Calu3 (cell line): ENCODE measurements at regions not wholly inside any gene's neighbourhood (a gene's known extent, or its start where the extent isn't known, plus 50 kb on each side); places are given as distances from the start of the nearest gene placed in this dataset.

Source experiments
- BruUV-seq: library from RNA; stranded (reverse); fragments of 400-500 nt; replicated peaks from 2 replicates; lab custom pipeline; 2021; lab: Mats Ljungman, UMichigan
- CTCF ChIA-PET: fragments of 300-600 bp; sonication (Branson Sonifier 250); formaldehyde crosslinking; loops from one replicate; lab custom pipeline; 2022; ENCODE audit warnings: antibody characterized with exemption; lab: Charles Lee
- DNase-seq: peaks from one replicate; pipeline ENCODE4 v3.0.0; 2022
- H3K27ac Mint-ChIP-seq: one replicate; pipeline ENCODE4 v1.8.0; 2022; ENCODE audit warnings: mixed read lengths; ENCODE audit not compliant: unreplicated experiment
- H3K27me3 Mint-ChIP-seq: one replicate; pipeline ENCODE4 v1.8.0; 2022; ENCODE audit warnings: mixed read lengths; ENCODE audit not compliant: unreplicated experiment
- H3K36me3 Mint-ChIP-seq: one replicate; pipeline ENCODE4 v1.8.0; 2022; ENCODE audit warnings: mild to moderate bottlenecking, moderate library complexity, mixed read lengths; ENCODE audit not compliant: insufficient read depth, unreplicated experiment
- H3K4me1 Mint-ChIP-seq: one replicate; pipeline ENCODE4 v1.8.0; 2022; ENCODE audit warnings: mild to moderate bottlenecking, low read depth, mixed read lengths; ENCODE audit not compliant: unreplicated experiment
- H3K4me3 Mint-ChIP-seq: one replicate; pipeline ENCODE4 v1.8.0; 2022; ENCODE audit warnings: mild to moderate bottlenecking, low read depth, moderate library complexity, mixed read lengths; ENCODE audit not compliant: unreplicated experiment
- H3K9me3 Mint-ChIP-seq: one replicate; pipeline ENCODE4 v1.8.0; 2022; ENCODE audit warnings: low read depth, mixed read lengths; ENCODE audit not compliant: unreplicated experiment
- CTCF ChIP-seq: fragments of 200-600 bp; IDR thresholded peaks from one replicate; pipeline ENCODE4 v1.8.0; 2022; ENCODE audit warnings: antibody characterized with exemption; ENCODE audit not compliant: unreplicated experiment
- intact Hi-C: fragments of 100-400 bp; cut with micrococcal nuclease; formaldehyde crosslinking; loops from one replicate; pipeline ENCODE4 v1.10.0; 2022; ENCODE audit not compliant: unreplicated experiment

DNA sequence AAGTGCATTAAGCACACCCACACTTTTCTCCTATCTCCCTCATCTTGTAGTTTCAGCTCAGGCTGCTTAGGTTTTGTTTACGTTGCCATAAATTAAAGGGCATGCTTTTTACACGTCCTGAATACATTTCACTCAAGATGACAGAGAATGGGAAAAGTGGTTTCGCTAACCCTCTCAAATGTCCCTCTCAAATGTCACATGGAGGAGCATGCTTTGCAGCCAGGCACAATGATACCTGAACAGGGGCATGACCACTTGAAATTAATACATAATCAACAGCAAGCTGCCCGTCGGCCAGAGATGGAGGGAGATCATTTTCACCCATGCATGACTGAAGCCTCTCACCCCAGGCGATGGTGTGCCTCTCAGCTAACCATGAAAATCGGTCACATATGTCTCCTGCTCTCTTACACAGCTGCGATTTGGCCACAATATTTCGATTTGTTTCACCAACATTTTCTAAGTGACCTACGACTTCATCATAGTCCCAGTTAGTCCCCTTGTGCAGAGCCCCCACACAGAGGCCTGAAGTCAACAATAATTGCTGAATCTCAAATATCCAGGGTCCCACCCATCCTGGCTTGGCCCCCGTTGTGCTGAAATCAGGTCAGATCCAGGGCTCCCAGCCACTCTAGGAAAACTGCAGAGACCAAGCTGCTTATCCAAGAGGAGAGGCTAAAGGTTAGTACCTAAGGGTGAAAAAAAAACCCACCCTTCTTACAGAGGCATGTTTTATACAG, 373.9 kb upstream of the NFE2L3 start:
- peaks cover 80% of the 10 kb centered on the region for H3K27me3 Mint-ChIP-seq
- H3K4me1 Mint-ChIP-seq: no peaks in the 10 kb centered on the region
- DNase-seq: no peak
- no peak overlapping the region for H3K27ac Mint-ChIP-seq
- H3K9me3 Mint-ChIP-seq: no peaks in the 10 kb centered on the region
- H3K36me3 Mint-ChIP-seq: no peaks in the 10 kb centered on the region
- intact Hi-C loops: no loop called here
- CTCF ChIA-PET: interaction anchor here (0.6 kb wide), 1 partner anchor 14 kb away, joined by 3 read pairs; no protein-coding TSS in a partner anchor
- H3K4me3 Mint-ChIP-seq: no peak overlapping the region
- no TSS peak for BruUV-seq
- no peak for TF ChIP-seq CTCF

DNA sequence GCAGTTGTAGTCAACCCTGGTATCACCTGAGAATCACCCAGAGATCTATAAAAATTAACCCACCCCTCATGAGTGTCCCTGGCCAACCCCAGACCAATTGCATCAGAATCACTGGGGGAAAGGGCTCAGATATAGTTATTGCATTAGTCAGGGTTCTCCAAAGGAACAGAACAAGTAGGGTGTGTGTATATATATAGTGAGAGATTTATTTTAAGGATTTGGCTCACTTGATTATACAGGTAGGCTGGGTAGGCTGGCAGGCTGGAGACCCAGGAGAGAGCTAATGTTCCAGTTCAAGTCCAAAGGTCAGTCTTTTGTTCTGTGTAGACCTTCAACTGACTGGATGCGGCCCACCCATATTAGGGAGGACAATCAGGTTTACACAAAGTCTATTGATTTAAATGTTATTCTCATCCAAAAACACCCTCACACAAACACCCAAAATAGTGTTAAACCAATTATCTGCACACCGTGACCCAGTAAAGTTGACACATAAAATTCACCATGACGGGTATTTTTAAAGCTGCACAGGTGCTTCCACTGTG, 372.9 kb upstream of the NFE2L3 start:
- H3K9me3 Mint-ChIP-seq: no peaks in the 10 kb centered on the region
- intact Hi-C loops: no loop called here
- H3K4me3 Mint-ChIP-seq: no peak overlapping the region
- CTCF ChIA-PET: no interaction called here
- no peaks in the 10 kb centered on the region for H3K36me3 Mint-ChIP-seq
- DNase-seq: no peak
- H3K27me3 Mint-ChIP-seq: peaks cover 80% of the 10 kb centered on the region
- no TSS peak for BruUV-seq
- no peak overlapping the region for H3K27ac Mint-ChIP-seq
- TF ChIP-seq CTCF: no peak
- no peaks in the 10 kb centered on the region for H3K4me1 Mint-ChIP-seq

DNA sequence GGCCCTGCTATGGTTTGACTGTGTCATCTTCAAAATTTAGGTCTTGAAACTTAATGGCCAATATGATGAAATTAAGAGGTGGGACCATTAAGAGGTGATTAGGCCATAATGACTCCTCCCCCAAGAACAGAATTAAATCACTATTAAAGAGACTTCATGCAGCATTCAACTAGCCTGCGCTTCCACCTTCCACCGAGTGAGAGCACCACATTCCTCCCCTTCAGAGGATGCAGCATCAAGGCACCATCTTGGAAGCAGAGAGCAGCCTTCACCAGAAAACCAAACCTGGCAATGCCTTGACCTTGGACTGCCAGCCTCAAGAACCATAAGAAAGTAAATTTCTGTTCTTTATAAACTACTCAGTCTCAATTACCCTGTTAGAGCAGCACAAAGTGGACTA, 371.1 kb upstream of the NFE2L3 start:
- Mint-ChIP-seq H3K27ac (no peak overlapping the region), H3K36me3 (no peaks in the 10 kb centered on the region), H3K27me3 (peaks cover 83% of the 10 kb centered on the region), H3K9me3 (no peaks in the 10 kb centered on the region), H3K4me3 (no peak overlapping the region), H3K4me1 (no peaks in the 10 kb centered on the region)
- DNase-seq: no peak
- BruUV-seq: no TSS peak
- TF ChIP-seq CTCF: no peak
- CTCF ChIA-PET: no interaction called here
- intact Hi-C loops: no loop called here

DNA sequence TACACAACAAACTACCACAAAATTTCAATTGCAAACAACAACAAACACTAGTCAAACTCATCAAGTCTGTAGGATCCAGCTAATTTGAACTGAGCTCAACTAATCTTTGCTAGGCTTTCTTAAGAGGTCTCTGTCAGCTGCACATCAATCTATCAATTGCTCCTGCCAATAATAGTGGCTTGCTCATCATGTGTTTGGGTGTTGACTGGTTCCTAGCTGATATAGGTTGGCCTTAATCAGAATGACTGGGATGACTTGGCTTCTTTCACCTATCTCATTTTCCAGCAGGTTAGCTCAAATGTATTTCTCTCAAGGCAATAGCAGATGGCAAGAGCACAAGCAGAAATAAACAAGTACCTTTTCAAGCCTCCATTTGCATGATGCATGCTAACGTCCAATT, 370.3 kb upstream of the NFE2L3 start:
- no peaks in the 10 kb centered on the region for H3K9me3 Mint-ChIP-seq
- no peaks in the 10 kb centered on the region for H3K36me3 Mint-ChIP-seq
- intact Hi-C loops: no loop called here
- no peak for TF ChIP-seq CTCF
- H3K27ac Mint-ChIP-seq: no peak overlapping the region
- no peaks in the 10 kb centered on the region for H3K4me1 Mint-ChIP-seq
- BruUV-seq: no TSS peak
- H3K27me3 Mint-ChIP-seq: peaks cover 83% of the 10 kb centered on the region
- CTCF ChIA-PET: interaction anchor here (0.7 kb wide), 1 partner anchor 135 kb away, joined by 3 read pairs; no protein-coding TSS in a partner anchor
- no peak overlapping the region for H3K4me3 Mint-ChIP-seq
- no peak for DNase-seq
